NCI-H526 (cell line): ENCODE measurements at regions not wholly inside any gene's neighbourhood (a gene's known extent, or its start where the extent isn't known, plus 50 kb on each side); places are given as distances from the start of the nearest gene placed in this dataset.
"Not testable (repeated sequence)": the region's sequence is repeated elsewhere in the genome, so short reads cannot be mapped to it uniquely, and the experiment has no call there.

ENCODE experiments used
- DNase-seq, 2 experiments: peaks; one replicate each; lab custom pipeline; 2025; lab: John Stamatoyannopoulos, UW

DNA sequence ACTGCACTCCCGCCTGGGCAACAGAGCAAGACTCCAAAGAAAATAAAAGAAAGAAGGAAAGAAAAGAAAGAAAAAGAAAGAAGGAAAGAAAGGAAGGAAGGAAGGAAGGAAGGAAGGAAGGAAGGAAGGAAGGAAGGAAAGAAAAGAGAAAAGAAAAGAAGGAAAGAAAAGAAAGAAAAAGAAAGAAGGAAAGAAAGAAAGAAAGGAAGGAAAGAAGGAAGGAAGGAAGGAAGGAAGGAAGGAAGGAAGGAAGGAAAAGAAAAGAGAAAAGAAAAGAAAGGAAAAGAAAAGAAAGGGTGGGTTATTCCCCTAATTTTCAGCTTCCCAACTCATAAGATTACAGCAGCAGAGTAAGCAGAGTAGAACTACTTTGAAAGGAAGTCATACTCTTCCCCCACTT lies 64.4 kb downstream of the TMEM200C start:
- DNase-seq = not testable (repeated sequence)

DNA sequence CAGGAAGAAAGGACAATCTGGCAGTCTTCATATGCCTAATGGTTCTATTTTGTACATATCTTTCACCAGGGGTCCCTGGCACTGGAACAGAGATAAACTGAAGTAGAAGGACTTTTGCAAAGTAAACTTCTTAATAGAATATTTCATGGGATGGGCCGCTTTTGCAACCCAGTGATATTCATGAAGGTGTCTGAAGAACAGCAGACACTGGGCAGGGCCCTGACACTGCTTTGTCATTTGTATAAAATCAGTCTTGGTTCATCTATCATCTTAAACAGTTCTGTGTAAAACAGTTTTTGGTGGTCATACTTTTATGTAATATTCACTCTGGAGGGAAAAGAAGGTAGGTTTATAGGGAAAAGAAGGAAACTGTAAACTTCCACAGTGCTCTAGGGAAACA lies 66.4 kb downstream of the TMEM200C start:
- DNase-seq = no peak

DNA sequence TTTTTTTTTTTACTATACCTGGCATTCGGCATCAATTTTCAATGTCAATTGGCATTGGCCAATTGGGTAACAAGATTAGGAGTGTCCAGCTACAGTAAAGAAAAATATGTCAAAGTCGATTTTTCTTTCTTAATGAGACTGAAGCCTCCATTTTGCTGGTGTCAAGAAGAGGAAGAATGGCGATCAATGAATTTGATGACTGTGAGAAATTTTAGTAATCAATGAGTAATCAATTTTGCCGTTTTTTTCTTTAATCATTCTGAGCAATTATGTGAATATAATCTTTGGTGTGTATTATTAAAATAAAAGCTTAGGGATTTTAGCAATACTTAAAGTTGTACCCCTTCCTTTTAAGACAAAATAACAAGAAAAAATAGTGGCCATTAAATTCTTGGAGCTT lies 69.7 kb downstream of the TMEM200C start:
- DNase-seq = no peak

DNA sequence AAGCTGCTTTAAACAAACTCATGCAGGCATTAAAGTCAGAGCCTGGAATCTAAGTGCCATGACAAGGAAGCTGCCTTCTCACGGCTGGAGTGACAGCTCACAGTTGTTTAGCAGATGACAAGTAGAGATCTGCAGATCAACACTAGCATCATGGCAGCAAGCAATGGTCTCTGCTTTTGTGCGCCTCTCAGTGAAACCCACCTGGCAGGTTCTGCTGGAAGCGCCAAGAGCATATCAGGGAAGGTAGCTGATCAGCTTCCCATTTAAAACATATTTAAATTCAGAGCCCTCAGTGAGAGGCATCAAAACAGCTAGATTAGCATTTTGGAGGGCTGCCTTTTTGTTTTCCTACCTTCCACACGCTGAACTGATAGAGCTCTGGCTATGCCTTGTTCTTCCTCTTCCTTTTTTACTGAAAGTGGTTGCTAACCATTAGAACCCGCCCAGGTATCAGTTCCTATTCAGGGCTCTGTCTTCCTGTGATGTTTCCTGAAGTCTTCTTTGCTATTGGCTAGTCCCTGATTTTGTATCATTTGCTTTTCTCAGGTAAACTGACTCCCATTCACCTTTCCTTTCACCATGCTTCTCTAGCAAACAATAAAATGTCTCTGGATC lies 70.8 kb downstream of the TMEM200C start:
- peak; percentile 42 to 70 for DNase-seq

DNA sequence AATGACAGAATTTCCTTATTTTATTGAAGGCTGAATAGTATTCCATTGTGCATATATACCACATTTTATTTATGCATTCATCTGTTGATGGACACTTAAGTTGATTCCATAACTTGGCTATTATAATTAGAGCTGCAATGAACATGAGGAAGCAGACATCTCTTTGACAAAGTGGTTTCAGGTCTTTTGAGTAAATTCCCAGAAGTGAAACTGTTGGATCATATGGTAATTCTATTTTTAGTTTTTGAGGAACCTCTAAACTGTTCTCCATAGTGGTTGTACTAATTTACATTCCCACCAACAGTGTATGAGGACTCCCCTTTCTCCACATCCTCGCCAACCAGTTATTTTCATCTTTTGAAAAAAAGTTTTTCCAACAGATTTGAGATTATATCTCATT lies 77.5 kb downstream of the TMEM200C start:
- DNase-seq = no peak

DNA sequence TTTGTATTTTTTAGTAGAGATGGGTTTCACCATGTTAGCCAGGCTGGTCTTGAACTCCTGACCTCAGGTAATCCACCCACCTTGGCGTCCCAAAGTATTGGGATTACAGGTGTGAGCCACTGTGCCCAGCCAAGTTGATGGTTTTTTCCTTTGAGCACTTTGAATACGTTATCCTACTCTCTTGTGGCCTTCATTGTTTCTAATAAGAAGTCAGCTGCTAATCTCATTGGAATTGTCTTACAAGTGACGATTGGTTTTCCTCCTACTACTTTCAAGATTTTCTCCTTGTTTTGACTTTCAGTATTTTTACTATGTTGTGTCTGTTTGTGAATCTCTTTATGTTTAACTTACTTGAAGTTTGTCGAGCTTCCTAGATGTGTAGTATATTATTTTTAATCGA lies 88.5 kb downstream of the TMEM200C start:
- DNase-seq = no peak

DNA sequence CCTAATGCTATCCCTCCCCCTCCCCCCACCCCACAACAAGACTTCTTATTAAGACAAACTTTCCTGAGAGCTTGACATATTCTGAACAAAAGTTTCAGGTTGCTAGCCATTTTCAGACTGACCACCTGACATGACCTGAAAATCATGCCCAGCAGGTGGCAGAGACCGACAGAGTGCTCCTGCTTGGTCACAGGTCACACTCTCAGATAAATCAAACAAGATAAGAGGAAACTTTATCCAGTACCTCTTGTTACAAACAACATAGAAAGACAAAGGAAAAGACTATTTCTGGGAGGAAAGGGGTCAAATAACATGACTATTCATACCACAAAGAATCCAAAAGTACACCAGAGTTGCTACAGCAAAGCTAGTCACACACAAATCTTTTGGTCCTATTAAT lies 107.4 kb downstream of the TMEM200C start:
- DNase-seq = peak; percentile 2 to 32

DNA sequence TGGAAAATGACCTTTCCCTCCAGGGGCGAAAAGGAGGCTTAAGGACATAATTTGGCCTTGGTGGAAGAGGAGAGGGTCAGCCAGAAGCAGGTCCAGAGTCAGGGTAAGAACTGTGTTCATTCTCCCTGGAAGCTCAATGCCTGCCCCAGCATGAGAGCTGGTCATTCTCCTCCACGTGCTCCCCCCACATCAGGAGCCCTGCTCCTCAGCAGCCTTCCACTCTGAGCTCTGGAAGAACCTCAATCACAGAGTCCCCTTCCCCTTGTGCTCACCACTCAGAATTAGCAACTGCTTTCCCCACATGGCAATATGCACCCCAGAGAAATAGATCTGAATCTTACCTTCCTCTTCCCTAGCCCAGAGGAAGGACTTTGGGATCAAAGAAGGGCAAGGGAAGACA lies 115.4 kb downstream of the TMEM200C start:
- DNase-seq = no peak

DNA sequence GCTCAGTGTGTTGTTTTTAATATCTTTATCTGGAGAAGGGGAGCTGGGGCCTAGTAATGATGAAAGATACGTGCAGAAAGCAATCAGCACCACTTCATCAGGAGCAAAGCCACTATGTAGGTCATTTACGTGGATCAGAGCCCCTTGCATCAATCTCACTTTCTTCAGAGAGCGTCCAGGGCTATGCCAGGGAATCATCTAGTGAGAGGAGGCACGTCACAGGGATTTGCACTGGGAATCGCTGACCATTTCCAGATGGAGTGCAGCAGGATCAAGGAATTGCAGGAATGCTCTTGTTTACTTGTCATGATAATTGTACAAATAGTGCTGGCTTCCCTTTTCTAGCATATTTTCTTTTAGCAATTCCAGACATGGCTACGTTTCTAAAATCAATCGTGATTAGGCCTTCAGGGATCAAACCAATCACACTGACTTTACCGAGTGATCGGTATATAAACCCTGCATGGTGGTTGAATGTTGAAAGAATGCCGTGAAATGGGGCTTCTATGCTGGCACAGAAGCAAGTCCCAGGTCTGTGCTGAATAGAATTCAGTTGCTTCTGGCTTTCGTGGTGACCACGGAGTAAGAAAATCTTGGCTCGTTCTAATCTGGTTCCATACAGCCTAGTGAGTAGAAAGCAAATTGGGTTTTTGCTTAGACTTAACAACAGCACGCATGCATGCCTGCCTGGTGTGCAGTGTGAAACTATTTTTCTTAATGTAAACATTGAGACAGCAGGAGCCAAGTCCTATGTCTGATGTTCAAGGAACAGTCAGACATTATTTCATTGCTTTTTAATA lies 122.8 kb downstream of the TMEM200C start:
- DNase-seq = no peak

DNA sequence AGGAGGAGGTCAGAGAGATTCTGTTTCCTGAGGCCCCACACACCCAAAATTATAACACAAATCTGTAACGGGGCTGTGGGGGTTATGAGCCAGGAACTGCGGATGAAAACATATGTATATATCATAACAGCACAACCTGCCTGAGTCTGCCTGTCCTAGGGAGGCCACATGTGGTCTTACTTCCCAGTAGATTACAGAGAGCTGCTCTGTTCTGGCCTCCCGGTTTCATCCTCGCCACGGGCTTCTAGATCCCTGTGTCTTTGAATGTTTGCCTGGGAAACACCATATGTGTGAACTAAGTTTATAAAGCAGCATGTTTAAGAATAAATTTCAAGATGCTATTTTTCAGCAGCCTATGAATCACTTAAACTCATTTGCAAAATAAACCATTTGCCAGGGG lies 124.0 kb downstream of the TMEM200C start:
- DNase-seq = no peak

DNA sequence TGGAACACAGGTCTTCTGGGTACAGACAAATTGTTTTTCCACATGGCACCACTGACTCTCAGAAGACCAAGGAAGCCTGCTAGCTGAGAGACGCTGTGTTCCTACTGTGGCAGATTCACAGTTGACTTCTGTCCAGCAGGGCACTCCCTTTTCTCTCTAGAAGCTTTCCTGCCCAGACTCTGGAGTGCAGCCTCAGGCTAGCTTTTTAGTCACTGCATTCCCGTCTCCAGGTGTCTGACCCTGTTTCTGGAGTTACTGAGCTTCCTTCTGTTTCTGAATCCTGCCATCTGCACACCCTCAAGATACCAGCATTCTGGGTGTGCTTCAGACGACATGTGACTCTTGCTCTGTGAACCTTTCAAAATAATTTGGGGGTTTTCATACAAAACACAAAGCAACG lies 125.1 kb downstream of the TMEM200C start:
- no peak for DNase-seq

DNA sequence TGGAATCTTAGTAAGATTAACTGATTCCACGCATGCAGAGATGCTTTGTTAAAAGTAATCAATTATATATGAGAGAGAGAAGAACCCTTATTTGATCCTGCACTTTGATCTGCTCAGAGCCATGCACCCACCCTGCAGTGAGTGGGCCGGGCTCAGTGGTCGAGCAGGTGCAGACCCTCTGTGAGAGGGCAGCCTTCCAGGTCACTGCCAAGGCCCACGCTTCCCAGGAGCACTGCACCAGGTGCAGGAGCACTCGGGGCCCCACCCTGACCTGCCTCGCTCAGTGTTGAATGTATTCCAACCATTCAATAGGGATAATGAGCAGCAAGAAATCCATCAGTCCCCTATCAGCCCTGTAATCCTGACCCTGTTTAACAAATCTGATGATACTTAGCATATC lies 126.9 kb downstream of the TMEM200C start:
- no peak for DNase-seq

DNA sequence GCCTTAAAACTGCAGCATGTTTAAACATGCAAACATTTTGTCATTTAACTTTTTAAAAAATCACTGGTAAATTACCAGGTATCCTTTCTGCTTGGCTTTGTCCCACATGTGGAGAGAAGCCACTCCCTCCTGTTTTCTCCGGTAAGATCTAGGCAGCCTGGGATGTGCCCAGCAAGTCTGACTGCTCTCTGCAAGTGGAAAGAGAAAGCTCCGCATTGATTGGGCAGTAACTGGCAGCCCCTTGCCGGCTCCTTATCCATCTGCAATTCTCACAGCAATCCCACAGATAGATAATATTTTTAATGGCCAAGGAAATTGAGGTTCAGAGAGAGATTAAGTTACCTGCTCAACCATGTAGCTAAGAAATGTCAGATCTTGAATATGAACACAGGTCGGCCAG lies 136.1 kb downstream of the TMEM200C start:
- DNase-seq = peak; percentile 25 to 44

DNA sequence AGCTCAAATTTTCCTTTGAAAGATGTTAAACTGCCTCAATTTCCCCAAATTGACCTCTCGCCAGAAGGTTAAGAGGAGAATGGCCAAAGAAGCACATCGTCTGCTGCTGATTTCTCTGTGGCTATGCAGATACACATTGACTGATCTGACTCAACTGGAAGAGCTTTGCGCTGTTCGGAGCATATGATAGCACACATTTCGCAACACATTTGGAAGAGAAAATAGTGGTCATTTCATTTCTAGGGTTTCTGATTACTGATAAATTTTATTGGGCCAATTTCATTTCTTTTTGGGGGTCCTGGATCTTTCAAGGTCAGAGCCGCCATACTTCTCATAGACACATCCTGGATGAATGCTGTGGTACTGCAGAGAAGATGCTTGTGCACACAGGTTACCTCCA lies 138.5 kb downstream of the TMEM200C start:
- DNase-seq = no peak

DNA sequence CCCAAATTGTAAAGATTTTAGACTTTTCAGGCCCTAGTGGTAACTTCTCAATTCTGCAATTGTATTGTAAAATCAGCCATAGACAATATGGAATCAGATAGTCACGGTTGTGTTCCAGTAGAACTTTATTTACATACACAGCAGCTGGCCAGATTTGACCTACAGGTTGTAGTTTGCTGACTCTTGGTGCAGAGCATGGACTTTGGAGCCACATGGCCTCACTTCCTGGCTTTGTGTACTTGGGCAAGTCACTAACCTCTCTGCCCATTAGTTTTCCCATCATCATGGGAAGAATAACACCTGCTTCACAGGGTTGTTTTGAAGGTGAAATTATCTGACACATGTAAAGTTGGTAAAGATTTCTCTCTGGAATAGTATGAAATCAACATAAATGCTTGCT lies 147.6 kb downstream of the TMEM200C start:
- DNase-seq = no peak

DNA sequence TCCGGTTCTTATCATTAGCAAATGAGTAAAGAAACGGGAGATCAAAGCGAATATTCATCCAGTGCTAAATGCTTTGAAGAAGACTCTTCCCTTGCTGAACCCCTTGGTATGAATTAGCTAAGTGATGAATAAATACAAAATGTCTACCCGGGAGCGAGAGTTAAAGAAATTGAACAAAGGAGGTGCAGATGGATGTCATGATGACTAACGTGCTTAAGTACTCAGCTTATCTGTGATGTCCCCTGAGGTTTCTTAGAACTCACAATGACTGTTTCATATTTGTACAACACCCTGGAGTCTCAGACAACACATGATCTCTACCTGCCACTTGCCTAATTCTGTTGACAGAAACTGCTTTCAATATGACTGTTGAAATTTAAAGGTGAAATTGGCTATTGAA lies 148.5 kb downstream of the TMEM200C start:
- no peak for DNase-seq

DNA sequence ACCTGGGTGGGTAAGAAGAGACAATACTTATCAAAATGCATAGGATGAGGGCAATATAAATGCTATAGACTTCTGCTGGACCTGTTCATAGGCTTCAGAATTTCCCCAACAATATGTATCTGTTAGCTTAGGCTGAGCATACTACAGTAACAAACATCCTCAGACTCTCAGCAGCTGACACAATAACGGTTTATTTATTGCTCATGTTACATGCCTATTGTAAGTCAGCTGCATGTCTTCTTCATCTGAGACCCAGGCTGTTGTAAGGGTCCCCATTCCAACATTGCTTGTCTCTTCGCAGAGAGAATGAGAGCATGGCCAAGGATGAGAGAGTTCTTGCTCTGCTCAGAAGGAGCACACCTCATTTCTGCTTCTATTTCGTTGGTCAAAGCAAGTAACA lies 150.7 kb downstream of the TMEM200C start:
- no peak for DNase-seq

DNA sequence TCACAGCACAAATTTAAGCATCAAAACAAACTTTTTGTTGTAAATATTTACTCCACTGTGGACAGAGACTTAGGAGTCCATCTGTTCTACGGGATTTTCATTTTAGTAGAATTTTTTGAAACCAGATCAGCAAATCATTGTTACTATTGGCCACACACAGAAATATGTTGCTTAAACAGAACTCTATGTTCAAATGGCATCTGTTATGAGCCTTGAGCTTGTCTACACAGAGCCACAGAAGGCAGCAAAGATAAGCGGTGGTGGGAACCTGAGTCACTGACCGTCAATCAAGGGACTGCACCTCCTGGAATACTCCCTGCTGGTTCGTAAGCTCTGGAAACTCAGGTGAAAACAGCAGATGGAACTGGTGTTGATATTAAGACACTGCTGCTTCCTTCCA lies 156.8 kb downstream of the TMEM200C start:
- no peak for DNase-seq

DNA sequence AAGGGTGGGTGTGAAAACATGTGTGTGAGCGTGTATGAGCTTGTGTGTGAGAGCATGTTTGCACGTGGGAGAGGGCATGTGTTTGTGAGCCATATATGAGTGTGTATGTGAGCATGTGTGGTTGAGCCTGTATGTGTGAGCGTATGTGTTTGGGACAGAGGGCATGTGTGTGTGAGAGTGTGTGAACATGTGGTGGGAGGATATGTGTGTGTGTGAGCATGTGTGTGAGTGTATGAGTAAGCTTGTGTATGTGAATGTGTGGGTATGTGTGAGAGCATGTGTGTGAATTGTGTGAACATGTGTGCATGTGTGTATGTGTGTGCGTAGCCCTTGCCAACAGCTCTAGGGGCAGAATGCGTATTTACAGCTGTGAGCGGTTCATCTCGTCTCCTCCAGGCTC lies 163.0 kb downstream of the TMEM200C start:
- no peak for DNase-seq

DNA sequence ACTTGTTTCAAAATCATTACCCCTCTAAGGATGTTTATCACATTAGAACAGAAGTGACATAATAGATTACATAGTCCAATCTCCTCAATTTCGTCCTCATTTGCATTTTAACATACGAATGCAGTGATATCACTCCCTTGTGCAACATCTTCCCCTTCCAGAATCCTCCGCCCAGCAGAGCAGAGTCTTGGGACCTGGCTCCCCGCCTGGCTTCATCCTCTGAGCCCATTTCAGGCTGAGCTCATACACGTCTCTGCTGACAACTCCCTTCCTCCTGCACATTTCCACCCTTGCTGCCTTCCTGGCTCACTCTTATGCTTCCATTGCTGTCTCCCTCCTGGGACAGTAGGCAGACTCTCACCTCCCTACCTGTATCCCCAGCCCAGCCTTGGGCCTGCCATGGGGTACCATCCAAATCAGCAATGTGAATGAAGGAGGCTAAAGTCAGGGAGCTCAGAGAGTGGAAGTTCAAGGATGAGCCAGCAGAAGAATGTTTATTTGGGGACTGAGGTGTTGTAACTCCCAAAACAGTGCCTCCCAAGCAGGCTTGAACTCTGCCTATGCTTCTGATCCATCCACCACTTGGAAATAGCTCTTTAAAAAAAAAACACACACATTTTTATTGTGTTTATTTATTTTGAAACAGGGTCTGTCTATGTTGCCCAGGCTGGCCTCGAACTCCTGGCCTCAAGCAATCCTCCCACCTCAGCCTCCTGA lies 165.2 kb downstream of the TMEM200C start:
- DNase-seq = no peak

DNA sequence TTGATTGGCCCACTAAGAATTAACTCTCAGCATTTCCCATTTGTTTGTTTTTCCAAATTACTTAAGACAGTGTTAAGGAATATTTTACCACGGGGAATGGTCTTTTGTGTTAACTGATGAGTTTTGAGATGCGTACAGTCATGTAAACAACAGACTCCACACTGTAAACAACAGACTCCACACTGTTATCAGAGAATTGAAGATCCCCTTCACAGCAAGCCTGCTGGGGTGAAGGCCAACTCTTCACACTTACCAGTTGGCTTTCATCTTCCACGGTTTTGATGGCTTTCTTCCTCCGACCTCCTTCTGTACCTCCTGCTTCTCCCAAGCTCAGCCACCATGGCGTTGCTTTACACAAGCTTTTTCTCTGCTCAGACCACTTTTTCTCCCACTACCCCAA lies 166.8 kb downstream of the TMEM200C start:
- DNase-seq = no peak

DNA sequence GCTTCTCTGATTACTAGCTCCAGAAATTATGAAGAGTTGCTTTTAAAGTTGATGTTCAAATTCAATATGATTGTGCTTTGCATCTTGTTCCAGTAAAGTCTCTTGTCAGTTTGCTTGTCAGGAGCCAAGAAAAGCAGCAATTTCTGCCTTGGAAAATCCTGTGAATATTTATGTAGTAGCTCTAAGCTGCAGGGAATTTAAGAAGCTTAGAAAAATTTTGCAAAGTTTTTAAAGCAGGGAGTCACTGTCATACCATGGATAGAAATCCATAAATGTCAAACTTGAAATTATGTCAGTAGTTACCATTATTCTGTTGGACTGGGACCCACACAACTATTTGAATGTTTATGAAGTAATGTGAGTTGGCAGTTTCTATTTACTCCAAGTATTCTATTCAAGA lies 169.3 kb downstream of the TMEM200C start:
- DNase-seq = no peak

DNA sequence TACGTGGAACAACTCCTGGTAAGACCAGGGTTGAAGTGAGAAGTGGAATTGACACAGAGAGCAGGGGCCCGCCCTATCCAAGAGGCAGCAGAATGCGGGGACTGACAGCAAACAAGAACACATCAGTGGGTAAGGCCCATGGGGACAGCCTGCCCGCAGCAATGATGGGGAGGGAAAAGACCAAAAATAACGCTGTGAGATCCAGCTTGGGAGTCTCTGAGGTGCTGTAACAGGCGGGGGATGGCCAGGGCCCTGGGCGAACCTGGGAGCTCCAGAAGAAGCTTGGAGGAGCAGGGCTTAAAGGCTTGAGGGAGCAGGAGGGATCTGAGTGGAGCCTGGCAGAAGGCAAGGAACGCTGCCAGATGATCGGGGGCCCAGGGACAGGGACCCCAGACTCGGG lies 173.4 kb downstream of the TMEM200C start:
- no peak for DNase-seq
